GM21526 (cell line): ENCODE measurements at regions not wholly inside any gene's neighbourhood (a gene's known extent, or its start where the extent isn't known, plus 50 kb on each side); places are given as distances from the start of the nearest gene placed in this dataset.
"Not testable (repeated sequence)": the region's sequence is repeated elsewhere in the genome, so short reads cannot be mapped to it uniquely, and the experiment has no call there.

Experiments used
- ATAC-seq: cut with Tn5 transposase; IDR thresholded peaks from one replicate; pipeline ENCODE4 v1.9.1; 2021; ENCODE audit warnings: moderate library complexity; ENCODE audit not compliant: unreplicated experiment, low FRiP score

DNA sequence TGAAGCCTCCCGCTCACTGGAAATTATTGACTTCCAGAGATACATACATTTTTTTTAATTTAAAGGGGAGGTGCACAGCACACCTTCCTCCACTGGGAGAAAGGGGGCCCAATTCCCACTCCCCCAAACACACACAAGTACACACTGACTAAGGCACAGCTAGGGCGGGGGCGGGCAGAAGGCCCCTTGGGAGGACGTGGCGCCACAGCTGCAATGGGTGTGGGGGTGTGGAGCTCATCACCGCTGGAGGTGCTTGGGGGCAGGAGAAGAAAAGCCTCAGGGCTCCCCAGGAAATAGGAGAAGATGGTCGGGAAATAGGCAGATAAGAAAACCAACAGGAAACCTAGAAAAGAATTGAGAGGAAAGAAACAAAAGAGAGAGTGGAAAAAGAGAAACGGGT lies 127.3 kb upstream of the FAM98A start:
- no peak for ATAC-seq

DNA sequence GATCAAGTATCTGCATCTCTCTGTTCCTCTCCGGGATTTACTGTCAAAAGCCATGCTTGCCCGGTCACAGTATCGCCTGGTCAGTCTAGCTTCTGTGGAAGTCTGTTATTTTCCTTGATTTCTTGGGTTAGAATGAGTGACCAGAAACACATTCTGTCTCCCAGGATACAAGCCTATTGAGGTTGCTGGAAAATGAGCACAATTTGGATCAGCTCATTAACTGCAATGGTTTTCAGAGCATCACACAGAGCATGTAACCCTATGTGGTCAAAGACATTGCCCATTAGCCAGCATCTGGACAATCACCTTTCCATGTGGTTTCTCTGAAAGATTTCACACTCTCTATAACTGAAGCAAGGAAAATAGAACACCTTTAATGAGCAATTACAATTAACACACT lies 124.2 kb upstream of the FAM98A start:
- ATAC-seq = no peak

DNA sequence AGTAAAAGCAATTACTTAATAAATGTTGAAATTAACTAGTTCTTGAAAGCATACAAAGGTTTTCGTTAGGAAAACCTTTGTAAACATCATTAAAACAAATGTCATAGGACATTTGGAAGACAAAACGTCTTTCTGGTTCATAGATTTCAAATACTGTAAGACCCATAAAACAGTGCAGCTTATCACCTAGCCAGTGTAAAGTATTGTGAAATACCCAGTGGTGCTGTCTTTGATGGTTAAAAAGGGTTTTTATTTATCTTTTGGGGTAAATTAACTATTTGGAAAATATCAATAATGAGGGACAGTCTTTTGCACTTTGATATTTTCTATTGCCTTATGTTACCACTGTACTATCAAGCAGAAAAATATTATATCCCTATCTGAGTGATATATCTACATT lies 120.0 kb upstream of the FAM98A start:
- no peak for ATAC-seq

DNA sequence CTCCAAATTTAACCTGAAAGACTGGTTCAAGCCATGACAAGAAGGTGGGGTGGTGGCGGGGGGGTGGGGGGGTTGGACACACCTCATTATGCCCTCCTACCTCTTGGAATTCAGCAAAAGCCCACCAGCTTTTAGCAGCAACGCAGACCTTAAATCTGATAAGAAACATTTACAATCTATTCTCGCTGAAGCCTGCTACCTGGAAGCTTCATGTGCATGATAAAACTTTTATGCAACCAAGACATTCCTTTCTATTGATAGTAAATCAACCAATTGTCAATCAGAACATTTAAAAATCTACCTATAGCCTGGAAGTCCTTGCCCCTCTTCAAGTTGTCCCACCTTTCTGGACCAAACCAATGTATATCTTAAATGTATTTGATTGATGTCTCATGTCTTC lies 113.6 kb upstream of the FAM98A start:
- no peak for ATAC-seq

DNA sequence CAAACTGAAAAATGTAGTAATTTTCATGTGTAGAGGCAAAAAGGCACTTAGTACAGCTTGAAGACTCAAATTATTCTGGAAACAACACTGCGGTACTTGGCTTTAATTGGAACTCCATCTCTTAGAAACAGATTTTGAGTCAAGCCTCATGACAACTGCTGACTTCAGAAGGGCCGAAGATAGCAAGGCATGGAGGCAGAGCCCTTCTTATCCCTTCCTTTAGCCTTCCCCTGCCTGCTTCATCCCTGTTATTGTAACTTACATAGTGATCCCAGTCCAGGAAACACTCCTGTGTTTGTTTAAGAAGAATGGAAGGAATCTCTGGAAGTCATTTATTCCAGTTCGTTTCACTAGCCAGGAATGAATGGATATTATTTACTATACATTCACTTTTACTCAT lies 110.9 kb upstream of the FAM98A start:
- no peak for ATAC-seq

DNA sequence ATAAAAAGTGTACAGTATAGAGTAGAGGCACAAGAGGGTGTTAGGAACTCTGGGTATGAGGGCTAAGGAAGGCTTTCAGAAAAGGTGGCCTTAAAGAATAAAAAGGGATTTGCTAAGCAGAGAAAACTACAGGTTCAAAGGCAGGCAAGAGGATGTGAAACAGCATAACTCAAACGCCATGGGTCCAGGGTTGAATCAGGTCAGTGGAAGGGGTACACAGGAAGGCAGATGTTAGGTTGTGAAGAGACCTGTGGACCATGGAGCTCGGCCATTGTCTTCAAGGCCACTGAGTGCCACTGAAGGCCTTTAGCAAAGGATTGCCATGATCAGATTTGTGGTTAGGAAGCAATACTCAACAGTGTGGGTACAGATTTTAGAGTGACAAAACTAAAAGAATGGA lies 108.2 kb upstream of the FAM98A start:
- no peak for ATAC-seq

DNA sequence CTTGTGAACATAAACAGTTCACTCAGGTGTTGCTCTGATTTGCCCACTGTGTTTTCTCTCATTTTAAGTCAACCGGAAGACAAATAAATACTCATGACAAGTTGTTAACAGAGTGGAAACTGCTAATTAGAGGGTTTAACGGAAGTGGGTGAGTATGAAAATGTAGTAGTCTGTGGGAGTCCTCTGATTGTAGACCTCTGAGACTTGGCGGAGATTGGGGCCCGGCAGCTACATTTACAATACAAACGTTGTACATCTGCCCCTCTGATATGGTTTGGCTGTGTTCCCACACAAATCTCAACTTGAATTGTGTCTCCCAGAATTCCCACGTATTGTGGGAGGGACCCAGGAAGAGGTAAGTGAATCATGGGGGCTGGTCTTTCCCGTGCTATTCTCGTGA lies 107.3 kb upstream of the FAM98A start:
- no peak for ATAC-seq

DNA sequence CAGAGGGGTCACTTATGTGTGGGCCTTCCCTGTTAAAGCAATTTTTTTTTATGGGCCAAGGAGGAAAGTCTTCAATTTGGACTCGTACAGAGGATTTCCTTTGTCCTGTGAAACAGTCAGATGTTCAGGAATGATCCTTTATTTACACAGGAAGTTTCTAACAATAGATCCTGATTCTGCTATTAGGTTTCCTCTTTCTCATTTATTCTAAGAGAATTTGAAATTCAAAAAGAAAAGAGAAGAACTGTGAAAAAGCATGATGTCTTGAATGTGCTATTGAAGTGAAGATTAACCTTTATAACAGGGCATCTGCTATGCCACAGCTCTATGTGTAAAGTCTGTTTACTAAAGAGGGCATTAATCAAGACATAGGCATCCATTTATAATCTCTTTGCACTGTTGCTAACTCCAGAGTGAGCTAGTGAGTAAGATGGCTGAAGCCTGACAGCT lies 105.3 kb upstream of the FAM98A start:
- ATAC-seq = no peak

DNA sequence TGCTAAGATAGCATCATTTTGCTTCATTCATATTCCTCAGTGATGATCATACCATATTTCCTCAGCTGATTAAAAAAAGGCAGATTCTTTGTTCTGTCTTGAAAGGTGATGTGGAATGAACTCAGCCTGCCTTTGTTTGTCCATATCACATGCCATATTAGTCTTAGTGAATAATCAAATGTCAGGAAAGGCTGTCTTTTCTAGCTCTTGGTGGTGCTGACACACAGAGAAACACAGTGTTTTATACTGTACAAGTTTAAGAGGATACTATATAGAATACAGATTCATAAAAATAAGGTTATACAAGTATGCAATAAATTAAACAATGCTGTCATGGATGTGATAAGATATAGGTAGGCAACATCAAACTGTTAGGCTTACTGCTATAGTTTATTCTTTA lies 97.1 kb upstream of the FAM98A start:
- no peak for ATAC-seq

DNA sequence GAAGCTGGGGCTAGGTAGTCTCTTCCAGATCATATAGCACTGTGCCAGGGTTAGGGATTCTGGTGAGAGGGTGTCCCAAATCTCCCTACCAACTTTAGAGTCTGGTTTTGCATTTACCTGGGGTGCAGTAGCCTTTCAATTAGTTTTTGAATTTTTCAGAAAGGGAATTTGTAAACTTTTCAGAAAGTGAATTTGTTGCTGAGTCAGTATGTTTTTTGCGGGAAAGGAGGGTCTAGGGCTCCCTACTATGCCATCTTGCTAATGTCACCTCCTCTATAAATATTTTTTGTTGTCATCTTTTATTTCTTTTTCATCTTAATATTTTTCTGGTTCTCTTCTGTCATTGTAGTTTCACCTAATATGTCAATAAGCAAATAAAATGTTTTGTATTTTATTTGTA lies 95.8 kb upstream of the FAM98A start:
- no peak for ATAC-seq

DNA sequence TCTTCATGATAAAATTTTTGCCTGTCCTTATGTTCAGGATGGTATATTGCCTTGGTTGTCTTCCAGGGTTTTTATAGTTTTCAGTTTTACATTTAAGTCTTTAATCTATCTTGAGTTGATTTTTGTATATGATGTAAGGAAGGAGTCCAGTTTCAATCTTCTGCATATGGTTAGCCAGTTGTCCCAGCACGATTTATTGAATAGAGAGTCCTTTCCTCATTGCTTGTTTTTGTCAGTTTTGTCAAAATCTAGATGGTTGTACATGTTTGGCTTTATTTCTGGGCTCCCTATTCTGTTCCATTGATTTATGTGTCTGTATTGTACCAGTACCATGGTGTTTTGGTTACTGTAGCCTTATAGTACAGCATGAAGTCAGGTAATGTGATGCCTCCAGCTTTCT lies 91.6 kb upstream of the FAM98A start:
- ATAC-seq = not testable (repeated sequence)

DNA sequence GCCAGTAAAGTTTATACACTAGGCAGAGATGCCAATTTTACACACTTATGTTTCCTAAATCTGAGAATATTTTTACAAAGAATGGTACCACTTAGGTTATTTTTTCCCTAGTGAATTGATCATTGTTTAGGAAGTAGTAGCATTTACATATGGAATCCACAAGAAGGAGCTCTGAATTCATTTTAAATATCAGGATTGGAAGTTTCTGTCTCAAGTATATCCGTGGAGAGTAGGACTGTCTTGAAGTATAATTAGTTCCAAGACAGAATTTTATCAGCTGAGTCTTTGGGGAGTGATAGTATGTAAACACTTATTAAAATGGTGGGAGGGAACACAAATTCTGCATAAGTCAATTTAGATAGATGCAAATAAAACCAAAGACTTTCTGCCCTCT lies 82.3 kb upstream of the FAM98A start:
- no peak for ATAC-seq

DNA sequence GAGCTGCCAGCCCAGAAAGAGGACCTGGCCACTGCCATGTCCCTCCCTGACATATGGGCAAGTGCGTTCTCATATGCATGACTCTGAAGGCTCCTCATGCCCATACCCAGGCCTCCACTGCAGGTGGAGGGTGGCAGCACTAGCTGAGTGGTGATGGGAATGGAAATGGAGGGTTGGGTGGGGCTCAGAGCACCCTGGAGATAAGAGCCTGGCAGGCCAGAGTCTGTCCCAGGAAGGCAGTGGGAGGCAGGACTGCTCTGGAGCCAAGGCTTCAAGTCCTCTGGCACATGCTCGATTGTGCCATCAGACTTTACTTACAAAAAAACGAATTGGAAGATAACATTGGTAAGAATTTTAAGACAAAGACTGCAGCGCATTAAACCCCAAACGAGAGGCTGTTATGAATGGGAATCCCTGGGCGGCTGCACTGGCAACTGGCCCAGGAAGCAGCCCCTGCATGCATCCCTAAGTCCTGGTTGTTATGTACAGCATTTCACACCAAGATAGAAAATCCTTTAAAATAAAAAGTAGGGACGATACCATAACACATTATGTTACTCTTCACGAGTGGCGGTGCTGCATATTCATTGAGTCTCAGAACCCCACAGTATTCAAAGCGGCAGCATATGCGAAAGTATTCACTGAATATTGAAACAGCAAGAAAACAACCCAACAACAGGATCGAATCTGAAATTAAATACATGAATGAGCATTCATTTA lies 81.7 kb upstream of the FAM98A start:
- no peak for ATAC-seq

DNA sequence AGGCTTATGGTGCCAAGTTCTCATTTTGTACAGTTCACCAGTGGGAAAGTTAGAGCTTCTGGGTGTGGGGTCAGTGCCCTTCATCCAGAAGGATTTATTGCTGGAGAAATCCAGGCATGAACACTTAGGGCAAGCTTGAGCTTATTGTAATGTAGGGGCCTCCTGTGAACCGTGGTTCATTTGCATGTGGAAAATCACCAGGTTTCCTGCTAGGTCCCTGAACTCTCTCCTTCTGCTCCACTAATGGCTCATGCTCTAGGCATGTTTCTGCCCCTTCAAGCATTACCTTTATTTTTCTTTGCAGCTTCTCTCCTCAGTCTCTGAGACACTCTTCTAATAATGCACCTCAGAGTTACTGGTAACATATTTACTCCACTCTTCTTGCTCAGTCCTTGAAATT lies 79.3 kb upstream of the FAM98A start:
- no peak for ATAC-seq

DNA sequence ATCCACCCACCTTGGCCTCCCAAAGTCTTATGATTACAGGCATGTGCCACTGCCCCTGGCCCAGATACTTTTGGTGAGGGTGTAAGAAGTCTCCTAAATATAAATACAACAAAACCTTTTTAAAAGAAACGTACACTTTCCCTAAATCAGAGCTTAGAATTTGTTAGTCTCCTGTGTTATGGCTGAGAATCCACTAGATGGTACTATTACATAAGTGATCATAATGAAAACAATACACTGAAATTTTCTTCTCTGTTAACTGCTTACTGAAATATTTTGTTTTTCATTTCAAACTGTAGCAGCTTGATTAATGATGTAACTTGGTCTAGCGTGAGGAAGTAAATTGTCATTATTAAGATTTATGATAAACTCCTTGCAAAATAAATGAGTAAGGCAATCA lies 74.8 kb upstream of the FAM98A start:
- ATAC-seq = no peak

DNA sequence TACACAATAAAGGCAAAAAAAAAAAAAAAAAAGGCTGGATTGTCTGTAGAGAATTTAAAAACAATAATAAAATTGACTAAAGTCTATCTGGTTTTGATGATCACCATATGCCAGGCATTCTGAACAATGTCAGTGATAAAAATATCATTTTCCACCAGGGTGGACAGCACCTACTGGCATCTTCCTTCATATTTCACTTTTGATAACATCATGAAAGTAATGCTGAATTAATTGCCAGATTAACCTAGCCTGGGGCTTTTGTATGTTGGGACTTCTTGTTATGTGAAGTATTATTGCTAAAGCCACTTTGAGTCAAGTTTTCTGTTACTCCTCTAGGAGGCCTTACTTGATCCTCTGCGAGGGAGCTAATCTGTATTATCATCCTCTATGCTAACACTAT lies 73.8 kb upstream of the FAM98A start:
- no peak for ATAC-seq

DNA sequence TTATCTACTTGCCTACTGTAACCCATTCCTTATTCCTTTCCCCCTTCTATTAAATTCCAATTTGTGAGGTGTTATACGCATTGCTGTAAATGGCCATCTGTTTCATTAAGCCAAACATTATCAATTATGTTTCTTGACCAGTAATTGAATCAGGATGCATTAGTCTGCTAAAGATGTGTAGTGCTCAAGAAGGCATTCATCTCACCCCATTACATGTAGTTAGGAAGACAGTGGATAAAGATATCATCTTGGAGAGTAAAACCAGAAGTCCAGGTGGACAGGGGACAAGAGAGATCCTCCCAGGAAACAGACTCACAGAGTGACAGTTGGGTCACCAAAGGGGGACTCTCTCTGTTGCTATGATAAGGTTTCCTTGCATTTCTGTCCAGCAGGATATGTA lies 73.3 kb upstream of the FAM98A start:
- no peak for ATAC-seq

DNA sequence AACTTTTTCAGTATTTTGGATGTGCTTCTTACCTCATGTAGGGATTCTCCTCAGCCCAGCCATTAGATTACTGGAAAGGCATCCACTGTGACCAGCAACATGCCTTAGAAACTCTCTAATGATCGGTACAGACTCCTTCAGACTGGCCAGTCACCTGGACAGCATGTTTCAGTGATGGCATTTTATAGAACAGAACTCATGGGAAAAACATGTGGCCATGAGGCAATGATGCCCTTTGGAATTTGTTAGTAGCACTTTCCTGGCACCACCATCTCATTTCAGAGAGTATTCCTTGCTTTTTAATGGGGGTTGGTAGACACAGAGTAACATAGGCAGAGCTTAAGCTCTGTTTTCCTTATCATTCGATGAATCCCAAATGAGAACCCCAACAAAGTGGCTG lies 72.1 kb upstream of the FAM98A start:
- no peak for ATAC-seq

DNA sequence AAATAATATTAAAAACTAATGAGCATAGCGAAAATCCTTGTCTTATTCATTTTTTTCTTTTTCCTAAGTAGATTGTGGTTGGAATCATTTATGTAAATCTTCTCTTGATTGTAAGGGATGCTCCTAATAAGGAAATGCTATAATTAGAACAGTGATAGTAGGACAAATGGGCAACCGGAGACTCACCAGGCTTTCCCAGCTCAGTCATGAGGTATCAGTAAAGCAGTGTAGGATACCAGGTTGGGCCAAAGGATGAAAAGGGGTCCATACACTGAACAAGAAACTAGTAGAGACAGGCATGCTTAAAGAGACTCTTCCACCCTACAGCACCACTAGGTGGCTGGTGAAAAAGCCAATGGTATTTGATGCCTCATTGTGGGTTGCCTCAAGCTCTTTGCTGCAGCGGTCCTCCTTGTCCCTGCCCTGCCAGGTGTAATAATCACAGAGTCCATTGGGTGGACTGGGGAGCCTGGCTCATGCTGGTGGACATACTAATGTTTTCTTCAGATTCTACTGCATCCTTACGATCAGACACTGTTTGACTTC lies 71.4 kb upstream of the FAM98A start:
- ATAC-seq = no peak

DNA sequence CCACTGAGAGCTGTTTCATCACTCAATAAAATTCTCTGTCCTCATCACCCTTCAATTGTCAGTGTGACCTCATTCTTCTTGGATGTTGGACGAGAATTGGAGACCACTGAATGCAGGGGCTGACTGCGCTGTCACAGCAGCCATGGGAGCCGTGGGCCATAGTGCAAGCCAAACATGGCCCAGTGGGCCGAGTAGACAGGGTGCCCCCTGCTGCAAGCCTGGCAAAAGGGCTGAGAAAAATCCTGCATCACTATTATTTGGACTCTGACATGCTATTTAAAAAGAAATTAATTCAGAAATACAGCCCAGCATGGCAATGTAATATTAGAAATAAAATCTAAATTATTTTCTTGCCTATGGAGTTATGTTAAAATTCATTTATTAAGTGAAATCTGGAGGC lies 67.8 kb upstream of the FAM98A start:
- no peak for ATAC-seq

DNA sequence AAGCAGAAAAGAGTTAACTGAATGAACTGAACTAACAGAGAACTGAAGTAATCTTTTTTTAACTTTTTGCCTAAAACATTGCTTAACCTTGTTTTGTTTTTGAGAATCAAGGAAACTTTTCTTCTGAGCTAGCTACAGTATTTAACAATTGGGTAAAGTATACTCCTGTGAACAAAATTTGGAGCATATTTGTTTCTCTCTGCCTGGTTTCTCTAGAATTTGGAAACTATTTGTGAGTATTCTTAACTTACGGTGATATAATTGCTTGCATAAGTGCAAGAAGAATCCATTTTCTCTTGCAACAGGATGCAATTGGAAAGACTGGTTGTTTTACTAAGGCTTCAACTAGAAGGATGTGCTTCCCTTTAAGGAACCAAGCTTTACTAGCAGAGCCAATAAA lies 65.9 kb upstream of the FAM98A start:
- no peak for ATAC-seq

DNA sequence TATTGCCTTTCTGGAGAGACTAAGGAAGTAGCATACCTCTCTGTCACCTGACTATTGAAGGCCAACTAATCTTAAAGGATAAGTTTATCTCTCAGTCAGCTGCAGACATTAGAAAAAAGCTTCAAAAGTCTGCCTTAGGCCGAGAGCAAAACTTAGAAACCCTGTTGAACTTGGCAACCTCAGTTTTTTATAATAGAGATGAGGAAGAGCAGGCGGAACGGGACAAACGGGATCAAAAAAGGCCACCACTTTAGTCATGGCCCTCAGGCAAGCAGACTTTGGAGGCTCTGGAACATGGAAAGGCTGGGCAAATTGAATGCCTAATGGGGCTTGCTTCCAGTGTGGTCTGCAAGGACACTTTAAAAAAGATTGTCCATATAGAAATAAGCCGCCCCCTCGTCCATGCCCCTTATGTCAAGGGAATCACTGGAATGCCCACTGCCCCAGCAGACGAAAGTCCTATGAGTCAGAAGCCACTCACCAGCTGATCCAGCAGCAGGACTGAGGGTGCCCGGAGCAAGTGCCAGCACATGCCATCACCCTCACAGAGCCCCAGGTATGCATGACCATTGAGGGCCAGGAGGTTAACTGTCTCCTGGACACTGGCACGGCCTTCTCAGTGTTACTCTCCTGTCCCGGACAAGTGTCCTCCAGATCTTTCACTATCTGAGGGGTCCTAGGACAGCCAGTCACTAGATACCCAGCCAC lies 61.5 kb upstream of the FAM98A start:
- no peak for ATAC-seq
